GM23338 (cell line): ENCODE measurements at regions not wholly inside any gene's neighbourhood (a gene's known extent, or its start where the extent isn't known, plus 50 kb on each side); places are given as distances from the start of the nearest gene placed in this dataset.

ENCODE experiments used
- ATAC-seq: fragments of 200-7000 bp; cut with Tn5 transposase; 3 replicates; pipeline ENCODE4 v1.9.1; 2020
- DNase-seq: peaks from one replicate; pipeline ENCODE4 v3.0.0-alpha.2; 2015; ENCODE audit warnings: low spot score
- H2AFZ ChIP-seq: fragments of 200-600 bp; sonication (generic); 2 replicates; pipeline ENCODE4 v1.8.0; 2016; ENCODE audit warnings: antibody characterized with exemption, mild to moderate bottlenecking, moderate library complexity
- H3F3A ChIP-seq: fragments of 200-600 bp; sonication (generic); replicated peaks from 2 replicates; pipeline ENCODE4 v1.8.0; 2017; ENCODE audit warnings: antibody characterized with exemption, mixed run types, low read depth
- H3K27ac ChIP-seq: fragments of 200-600 bp; sonication (generic); 2 replicates; pipeline ENCODE4 v1.6.1; 2016; ENCODE audit warnings: low read depth
- H3K27me3 ChIP-seq: fragments of 200-600 bp; sonication (generic); 2 replicates; pipeline ENCODE4 v1.8.0; 2016; ENCODE audit warnings: mild to moderate bottlenecking, mixed run types, moderate library complexity; ENCODE audit not compliant: insufficient read depth
- H3K36me3 ChIP-seq: fragments of 200-600 bp; sonication (generic); 2 replicates; pipeline ENCODE4 v1.8.0; 2016; ENCODE audit warnings: mild to moderate bottlenecking; ENCODE audit not compliant: insufficient read depth
- H3K4me1 ChIP-seq: fragments of 200-600 bp; sonication (generic); 2 replicates; pipeline ENCODE4 v1.8.0; 2016; ENCODE audit warnings: mild to moderate bottlenecking, moderate library complexity; ENCODE audit not compliant: insufficient read depth
- H3K4me2 ChIP-seq: fragments of 200-600 bp; sonication (generic); 2 replicates; pipeline ENCODE4 v1.7.1; 2017; ENCODE audit warnings: mixed run types
- H3K4me3 ChIP-seq: fragments of 200-600 bp; sonication (generic); 2 replicates; pipeline ENCODE4 v1.6.1; 2016; ENCODE audit warnings: mixed run types
- H3K79me2 ChIP-seq: fragments of 200-600 bp; sonication (generic); replicated peaks from 2 replicates; pipeline ENCODE4 v1.8.0; 2017; ENCODE audit warnings: mild to moderate bottlenecking; ENCODE audit not compliant: insufficient read depth
- H3K9me2 ChIP-seq: fragments of 200-600 bp; sonication (generic); 2 replicates; pipeline ENCODE4 v1.8.0; 2017; ENCODE audit not compliant: insufficient read depth
- H4K20me1 ChIP-seq: fragments of 200-600 bp; sonication (generic); replicated peaks from 2 replicates; pipeline ENCODE4 v1.8.0; 2017; ENCODE audit warnings: mild to moderate bottlenecking; ENCODE audit not compliant: insufficient read depth
- H3K27ac Mint-ChIP-seq: 2 replicates; pipeline ENCODE4 v1.8.0; 2020; ENCODE audit warnings: inconsistent platforms, mild to moderate bottlenecking, moderate library complexity, mixed read lengths
- H3K27me3 Mint-ChIP-seq: 3 replicates; pipeline ENCODE4 v1.8.0; 2022; ENCODE audit warnings: low read depth, mild to moderate bottlenecking, moderate library complexity, mixed read lengths, inconsistent platforms; ENCODE audit not compliant: insufficient read depth, poor library complexity
- H3K36me3 Mint-ChIP-seq: 3 replicates; pipeline ENCODE4 v1.8.0; 2021; ENCODE audit warnings: low read depth, mild to moderate bottlenecking, inconsistent platforms, moderate library complexity, mixed read lengths
- H3K4me1 Mint-ChIP-seq: 3 replicates; pipeline ENCODE4 v1.8.0; 2020; ENCODE audit warnings: mild to moderate bottlenecking, inconsistent platforms, mixed read lengths
- H3K4me3 Mint-ChIP-seq: 3 replicates; pipeline ENCODE4 v1.8.0; 2021; ENCODE audit warnings: moderate library complexity, mild to moderate bottlenecking, inconsistent platforms, mixed read lengths
- H3K9me3 Mint-ChIP-seq: 3 replicates; pipeline ENCODE4 v1.8.0; 2020; ENCODE audit warnings: moderate library complexity, mild to moderate bottlenecking, inconsistent platforms, mixed read lengths
- CREB1 ChIP-seq: fragments of 250-450 bp; sonication (Bioruptor Pico); IDR thresholded peaks from 2 replicates; pipeline ENCODE4 v1.5.0; 2020; ENCODE audit warnings: low read depth, mild to moderate bottlenecking, moderate library complexity
- EZH2 ChIP-seq: fragments of 200-600 bp; sonication (generic); IDR thresholded peaks from one replicate; pipeline ENCODE4 v1.8.0; 2017; ENCODE audit warnings: antibody characterized with exemption, mild to moderate bottlenecking, low read depth; ENCODE audit not compliant: unreplicated experiment
- EZH2phosphoT487 ChIP-seq: fragments of 200-600 bp; sonication (generic); IDR thresholded peaks from one replicate; pipeline ENCODE4 v1.8.1; 2018; ENCODE audit warnings: antibody characterized with exemption; ENCODE audit not compliant: unreplicated experiment
- JUNB ChIP-seq: IDR thresholded peaks from one replicate; pipeline ENCODE4 v1.6.1; 2016; ENCODE audit warnings: antibody characterized with exemption; ENCODE audit not compliant: unreplicated experiment
- NANOG ChIP-seq: IDR thresholded peaks from 2 replicates; pipeline ENCODE4 v1.6.1; 2016; ENCODE audit warnings: antibody characterized with exemption, borderline replicate concordance
- POLR2AphosphoS5 ChIP-seq: IDR thresholded peaks from 2 replicates; pipeline ENCODE4 v1.6.1; 2016; ENCODE audit warnings: antibody characterized with exemption, low read depth
- REST ChIP-seq: IDR thresholded peaks from one replicate; pipeline ENCODE4 v1.6.1; 2018; ENCODE audit warnings: antibody characterized with exemption; ENCODE audit not compliant: unreplicated experiment
- STAT1 ChIP-seq: IDR thresholded peaks from one replicate; pipeline ENCODE4 v1.6.1; 2016; ENCODE audit warnings: antibody characterized with exemption; ENCODE audit not compliant: unreplicated experiment
- ZNF114 ChIP-seq: fragments of 250-450 bp; sonication (Bioruptor Pico); IDR thresholded peaks from 2 replicates; pipeline ENCODE4 v1.5.0; 2020; ENCODE audit warnings: mild to moderate bottlenecking, moderate library complexity
- ZNF331 ChIP-seq: fragments of 250-450 bp; sonication (Bioruptor Pico); IDR thresholded peaks from 2 replicates; pipeline ENCODE4 v1.5.0; 2020; ENCODE audit warnings: low read depth, mild to moderate bottlenecking, moderate library complexity
- TF ChIP-seq, protein P1 (sequence below): fragments of 250-450 bp; sonication (Bioruptor Pico); IDR thresholded peaks from 2 replicates; pipeline ENCODE4 v1.5.0; 2020; ENCODE audit warnings: mild to moderate bottlenecking, moderate library complexity
- TF ChIP-seq, protein P2 (sequence below), 2 experiments: fragments of 200-600 bp in 1 of 2; sonication (generic) in 1 of 2; conservative IDR thresholded peaks; 2 replicates each; pipeline versions ENCODE4 v1.5.1 to v1.6.1; 2016 to 2017; ENCODE audit warnings: antibody characterized with exemption in 2 of 2, low read depth in 2 of 2, mild to moderate bottlenecking in 2 of 2, moderate library complexity in 1 of 2
- TF ChIP-seq, protein P3 (sequence below): IDR thresholded peaks from 2 replicates; pipeline ENCODE4 v1.6.1; 2016; ENCODE audit warnings: antibody characterized with exemption

DNA sequence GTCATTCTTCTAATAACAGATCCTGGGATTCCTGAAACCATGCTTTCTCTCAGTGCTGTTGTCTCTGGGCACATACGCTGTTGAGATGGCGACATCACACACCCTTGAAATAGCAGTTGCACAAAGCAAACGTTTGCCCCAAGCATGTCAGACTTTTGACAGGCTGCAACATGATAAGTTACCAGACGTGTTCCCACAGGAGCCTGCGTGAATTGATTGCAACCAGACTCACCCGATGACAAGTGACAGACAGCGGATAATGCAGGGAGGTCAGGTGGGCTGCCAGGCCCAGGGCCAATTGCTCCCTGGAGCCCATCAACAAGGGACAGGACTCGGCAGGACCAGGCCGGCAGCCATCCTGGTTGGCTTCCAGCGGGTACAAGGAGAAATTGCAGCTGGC is 310.9 kb downstream of the SIPA1L2 start:
- Mint-ChIP-seq H3K4me1 (peaks cover 16% of the 10 kb centered on the region), H3K27ac (no peak overlapping the region), H3K4me3 (no peak overlapping the region), H3K27me3 (peaks cover 3% of the 10 kb centered on the region), H3K9me3 (peaks cover 7% of the 10 kb centered on the region), H3K36me3 (peaks cover 4% of the 10 kb centered on the region; the same call in 1 of the 3 replicates)
- no peaks in the 10 kb centered on the region for H4K20me1 ChIP-seq
- H3K79me2 ChIP-seq: no peaks in the 10 kb centered on the region
- H3K36me3 ChIP-seq: no peaks in the 10 kb centered on the region
- H3K27me3 ChIP-seq: no peaks in the 10 kb centered on the region
- TF ChIP-seq NANOG: no peak
- no peak for TF ChIP-seq JUNB
- TF ChIP-seq, protein P1, sequence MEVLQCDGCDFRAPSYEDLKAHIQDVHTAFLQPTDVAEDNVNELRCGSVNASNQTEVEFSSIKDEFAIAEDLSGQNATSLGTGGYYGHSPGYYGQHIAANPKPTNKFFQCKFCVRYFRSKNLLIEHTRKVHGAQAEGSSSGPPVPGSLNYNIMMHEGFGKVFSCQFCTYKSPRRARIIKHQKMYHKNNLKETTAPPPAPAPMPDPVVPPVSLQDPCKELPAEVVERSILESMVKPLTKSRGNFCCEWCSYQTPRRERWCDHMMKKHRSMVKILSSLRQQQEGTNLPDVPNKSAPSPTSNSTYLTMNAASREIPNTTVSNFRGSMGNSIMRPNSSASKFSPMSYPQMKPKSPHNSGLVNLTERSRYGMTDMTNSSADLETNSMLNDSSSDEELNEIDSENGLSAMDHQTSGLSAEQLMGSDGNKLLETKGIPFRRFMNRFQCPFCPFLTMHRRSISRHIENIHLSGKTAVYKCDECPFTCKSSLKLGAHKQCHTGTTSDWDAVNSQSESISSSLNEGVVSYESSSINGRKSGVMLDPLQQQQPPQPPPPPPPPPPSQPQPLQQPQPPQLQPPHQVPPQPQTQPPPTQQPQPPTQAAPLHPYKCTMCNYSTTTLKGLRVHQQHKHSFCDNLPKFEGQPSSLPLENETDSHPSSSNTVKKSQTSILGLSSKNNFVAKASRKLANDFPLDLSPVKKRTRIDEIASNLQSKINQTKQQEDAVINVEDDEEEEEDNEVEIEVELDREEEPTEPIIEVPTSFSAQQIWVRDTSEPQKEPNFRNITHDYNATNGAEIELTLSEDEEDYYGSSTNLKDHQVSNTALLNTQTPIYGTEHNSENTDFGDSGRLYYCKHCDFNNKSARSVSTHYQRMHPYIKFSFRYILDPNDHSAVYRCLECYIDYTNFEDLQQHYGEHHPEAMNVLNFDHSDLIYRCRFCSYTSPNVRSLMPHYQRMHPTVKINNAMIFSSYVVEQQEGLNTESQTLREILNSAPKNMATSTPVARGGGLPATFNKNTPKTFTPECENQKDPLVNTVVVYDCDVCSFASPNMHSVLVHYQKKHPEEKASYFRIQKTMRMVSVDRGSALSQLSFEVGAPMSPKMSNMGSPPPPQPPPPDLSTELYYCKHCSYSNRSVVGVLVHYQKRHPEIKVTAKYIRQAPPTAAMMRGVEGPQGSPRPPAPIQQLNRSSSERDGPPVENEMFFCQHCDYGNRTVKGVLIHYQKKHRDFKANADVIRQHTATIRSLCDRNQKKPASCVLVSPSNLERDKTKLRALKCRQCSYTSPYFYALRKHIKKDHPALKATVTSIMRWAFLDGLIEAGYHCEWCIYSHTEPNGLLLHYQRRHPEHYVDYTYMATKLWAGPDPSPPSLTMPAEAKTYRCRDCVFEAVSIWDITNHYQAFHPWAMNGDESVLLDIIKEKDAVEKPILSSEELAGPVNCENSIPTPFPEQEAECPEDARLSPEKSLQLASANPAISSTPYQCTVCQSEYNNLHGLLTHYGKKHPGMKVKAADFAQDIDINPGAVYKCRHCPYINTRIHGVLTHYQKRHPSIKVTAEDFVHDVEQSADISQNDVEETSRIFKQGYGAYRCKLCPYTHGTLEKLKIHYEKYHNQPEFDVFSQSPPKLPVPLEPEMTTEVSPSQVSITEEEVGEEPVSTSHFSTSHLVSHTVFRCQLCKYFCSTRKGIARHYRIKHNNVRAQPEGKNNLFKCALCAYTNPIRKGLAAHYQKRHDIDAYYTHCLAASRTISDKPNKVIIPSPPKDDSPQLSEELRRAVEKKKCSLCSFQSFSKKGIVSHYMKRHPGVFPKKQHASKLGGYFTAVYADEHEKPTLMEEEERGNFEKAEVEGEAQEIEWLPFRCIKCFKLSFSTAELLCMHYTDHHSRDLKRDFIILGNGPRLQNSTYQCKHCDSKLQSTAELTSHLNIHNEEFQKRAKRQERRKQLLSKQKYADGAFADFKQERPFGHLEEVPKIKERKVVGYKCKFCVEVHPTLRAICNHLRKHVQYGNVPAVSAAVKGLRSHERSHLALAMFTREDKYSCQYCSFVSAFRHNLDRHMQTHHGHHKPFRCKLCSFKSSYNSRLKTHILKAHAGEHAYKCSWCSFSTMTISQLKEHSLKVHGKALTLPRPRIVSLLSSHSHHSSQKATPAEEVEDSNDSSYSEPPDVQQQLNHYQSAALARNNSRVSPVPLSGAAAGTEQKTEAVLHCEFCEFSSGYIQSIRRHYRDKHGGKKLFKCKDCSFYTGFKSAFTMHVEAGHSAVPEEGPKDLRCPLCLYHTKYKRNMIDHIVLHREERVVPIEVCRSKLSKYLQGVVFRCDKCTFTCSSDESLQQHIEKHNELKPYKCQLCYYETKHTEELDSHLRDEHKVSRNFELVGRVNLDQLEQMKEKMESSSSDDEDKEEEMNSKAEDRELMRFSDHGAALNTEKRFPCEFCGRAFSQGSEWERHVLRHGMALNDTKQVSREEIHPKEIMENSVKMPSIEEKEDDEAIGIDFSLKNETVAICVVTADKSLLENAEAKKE (CRISPR knock-in tag): no peak
- TF ChIP-seq, protein P2, sequence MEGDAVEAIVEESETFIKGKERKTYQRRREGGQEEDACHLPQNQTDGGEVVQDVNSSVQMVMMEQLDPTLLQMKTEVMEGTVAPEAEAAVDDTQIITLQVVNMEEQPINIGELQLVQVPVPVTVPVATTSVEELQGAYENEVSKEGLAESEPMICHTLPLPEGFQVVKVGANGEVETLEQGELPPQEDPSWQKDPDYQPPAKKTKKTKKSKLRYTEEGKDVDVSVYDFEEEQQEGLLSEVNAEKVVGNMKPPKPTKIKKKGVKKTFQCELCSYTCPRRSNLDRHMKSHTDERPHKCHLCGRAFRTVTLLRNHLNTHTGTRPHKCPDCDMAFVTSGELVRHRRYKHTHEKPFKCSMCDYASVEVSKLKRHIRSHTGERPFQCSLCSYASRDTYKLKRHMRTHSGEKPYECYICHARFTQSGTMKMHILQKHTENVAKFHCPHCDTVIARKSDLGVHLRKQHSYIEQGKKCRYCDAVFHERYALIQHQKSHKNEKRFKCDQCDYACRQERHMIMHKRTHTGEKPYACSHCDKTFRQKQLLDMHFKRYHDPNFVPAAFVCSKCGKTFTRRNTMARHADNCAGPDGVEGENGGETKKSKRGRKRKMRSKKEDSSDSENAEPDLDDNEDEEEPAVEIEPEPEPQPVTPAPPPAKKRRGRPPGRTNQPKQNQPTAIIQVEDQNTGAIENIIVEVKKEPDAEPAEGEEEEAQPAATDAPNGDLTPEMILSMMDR (conservative IDR thresholded peaks at IDR 0.05; ENCODE audit: low read depth in 2 of 2): no peak
- TF ChIP-seq ZNF114 (CRISPR knock-in tag): no peak
- no peak for TF ChIP-seq EZH2phosphoT487
- TF ChIP-seq REST: no peak
- no peak for TF ChIP-seq STAT1
- TF ChIP-seq, protein P3, sequence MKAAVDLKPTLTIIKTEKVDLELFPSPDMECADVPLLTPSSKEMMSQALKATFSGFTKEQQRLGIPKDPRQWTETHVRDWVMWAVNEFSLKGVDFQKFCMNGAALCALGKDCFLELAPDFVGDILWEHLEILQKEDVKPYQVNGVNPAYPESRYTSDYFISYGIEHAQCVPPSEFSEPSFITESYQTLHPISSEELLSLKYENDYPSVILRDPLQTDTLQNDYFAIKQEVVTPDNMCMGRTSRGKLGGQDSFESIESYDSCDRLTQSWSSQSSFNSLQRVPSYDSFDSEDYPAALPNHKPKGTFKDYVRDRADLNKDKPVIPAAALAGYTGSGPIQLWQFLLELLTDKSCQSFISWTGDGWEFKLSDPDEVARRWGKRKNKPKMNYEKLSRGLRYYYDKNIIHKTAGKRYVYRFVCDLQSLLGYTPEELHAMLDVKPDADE: no peak
- no peak for TF ChIP-seq CREB1 (CRISPR knock-in tag)
- no peak for TF ChIP-seq ZNF331 (CRISPR knock-in tag)
- TF ChIP-seq POLR2AphosphoS5: no peak
- TF ChIP-seq EZH2: no peak
- DNase-seq (no peak), ATAC-seq (no peak)
- H3K4me3 ChIP-seq: no peak overlapping the region
- no peak overlapping the region for H3K27ac ChIP-seq
- H2AFZ ChIP-seq: no peak overlapping the region
- H3F3A ChIP-seq: no peaks in the 10 kb centered on the region
- peaks cover 22% of the 10 kb centered on the region for H3K9me2 ChIP-seq
- no peak overlapping the region for H3K4me2 ChIP-seq
- no peaks in the 10 kb centered on the region for H3K4me1 ChIP-seq
